IMR-90 (cell line): ENCODE measurements at regions not wholly inside any gene's neighbourhood (a gene's known extent, or its start where the extent isn't known, plus 50 kb on each side); places are given as distances from the start of the nearest gene placed in this dataset.

ENCODE experiments used
- ATAC-seq: fragments of 200-7000 bp; cut with Tn5 transposase; 2 replicates; pipeline ENCODE4 v1.9.1; 2020; ENCODE audit warnings: low read depth, mild to moderate bottlenecking, moderate library complexity
- BruUV-seq: library from RNA; stranded (reverse); fragments of 400-500 nt; replicated peaks from 2 replicates; lab custom pipeline; 2021; lab: Mats Ljungman, UMichigan
- CTCF ChIA-PET: fragments of 300-600 bp; formaldehyde crosslinking; extraction: SDS; loops from one replicate; lab custom pipeline; 2021; ENCODE audit warnings: antibody characterized with exemption; lab: Yijun Ruan, JAX
- POLR2A ChIA-PET: fragments of 300-600 bp; sonication (Branson Sonifier 250); formaldehyde crosslinking; loops from one replicate; lab custom pipeline; 2022; ENCODE audit warnings: antibody characterized with exemption; ENCODE audit not compliant: unreplicated experiment; lab: Charles Lee
- DNase-seq: peaks from one replicate; pipeline ENCODE4 v3.0.0; 2013
- H2AFZ ChIP-seq: replicated peaks from 2 replicates; pipeline ENCODE3; 2013; ENCODE audit warnings: low read length, mild to moderate bottlenecking; ENCODE audit not compliant: poor library complexity
- H2AK5ac ChIP-seq: 2 replicates; pipeline ENCODE4 v1.6.1; 2013; ENCODE audit warnings: low read depth, low read length, inconsistent platforms
- H2AK9ac ChIP-seq: replicated peaks from 2 replicates; pipeline ENCODE3; 2013; ENCODE audit warnings: mild to moderate bottlenecking, low read depth, low read length, moderate library complexity; ENCODE audit not compliant: poor library complexity
- H2BK120ac ChIP-seq: 2 replicates; pipeline ENCODE4 v1.6.1; 2013; ENCODE audit warnings: low read depth, low read length, inconsistent platforms
- H2BK15ac ChIP-seq: 3 replicates; pipeline ENCODE4 v1.6.1; 2013; ENCODE audit warnings: low read depth, low read length, inconsistent platforms
- H2BK20ac ChIP-seq: 2 replicates; pipeline ENCODE4 v1.6.1; 2013; ENCODE audit warnings: low read depth, mild to moderate bottlenecking, inconsistent platforms, low read length, moderate library complexity
- H2BK5ac ChIP-seq: 2 replicates; pipeline ENCODE4 v1.6.1; 2013; ENCODE audit warnings: mild to moderate bottlenecking, low read depth, low read length, inconsistent platforms; ENCODE audit not compliant: poor library complexity, severe bottlenecking
- H3K14ac ChIP-seq: replicated peaks from 2 replicates; pipeline ENCODE4 v1.6.1; 2013; ENCODE audit warnings: low read depth, low read length, inconsistent platforms
- H3K18ac ChIP-seq: 2 replicates; pipeline ENCODE4 v1.6.1; 2013; ENCODE audit warnings: low read depth, low read length, control low read depth
- H3K23ac ChIP-seq: 2 replicates; pipeline ENCODE4 v1.6.1; 2013; ENCODE audit warnings: low read depth, low read length, inconsistent platforms
- H3K27ac ChIP-seq: 2 replicates; pipeline ENCODE4 v1.5.1; 2013; ENCODE audit warnings: mild to moderate bottlenecking, control low read depth, low read length; ENCODE audit not compliant: insufficient read depth
- H3K27me3 ChIP-seq: 2 replicates; pipeline ENCODE4 v1.6.1; 2013; ENCODE audit warnings: low read length; ENCODE audit not compliant: control insufficient read depth, insufficient read depth
- H3K36me3 ChIP-seq: 2 replicates; pipeline ENCODE4 v1.6.1; 2013; ENCODE audit warnings: low read length, mixed read lengths; ENCODE audit not compliant: control insufficient read depth, insufficient read depth
- H3K4ac ChIP-seq: 2 replicates; pipeline ENCODE4 v1.6.1; 2013; ENCODE audit warnings: low read depth, low read length, inconsistent platforms
- H3K4me1 ChIP-seq: 2 replicates; pipeline ENCODE4 v1.6.1; 2013; ENCODE audit warnings: low read length, mixed read lengths; ENCODE audit not compliant: control insufficient read depth, insufficient read depth
- H3K4me2 ChIP-seq: 2 replicates; pipeline ENCODE4 v1.6.1; 2013; ENCODE audit warnings: low read depth, mild to moderate bottlenecking, control low read depth, low read length, moderate library complexity
- H3K4me3 ChIP-seq: 2 replicates; pipeline ENCODE4 v1.5.1; 2013; ENCODE audit warnings: low read depth, mild to moderate bottlenecking, control low read depth, low read length, moderate library complexity; ENCODE audit not compliant: insufficient read depth
- H3K56ac ChIP-seq: 2 replicates; pipeline ENCODE4 v1.6.1; 2013; ENCODE audit warnings: low read length, inconsistent platforms; ENCODE audit not compliant: insufficient read depth; ENCODE audit errors: extremely low read depth
- H3K79me1 ChIP-seq, 2 experiments: 2 replicates each; pipeline ENCODE4 v1.6.1; 2013; ENCODE audit warnings: low read length in 2 of 2, inconsistent platforms in 1 of 2, low read depth in 1 of 2
- H3K9ac ChIP-seq: 2 replicates; pipeline ENCODE4 v1.6.1; 2013; ENCODE audit warnings: low read depth, low read length, control low read depth
- H3K9me1 ChIP-seq: 2 replicates; pipeline ENCODE4 v1.6.1; 2013; ENCODE audit warnings: low read length, inconsistent platforms; ENCODE audit not compliant: insufficient read depth
- H3K9me3 ChIP-seq: 2 replicates; pipeline ENCODE4 v1.6.1; 2013; ENCODE audit warnings: low read length; ENCODE audit not compliant: control insufficient read depth, insufficient read depth
- H4K20me1 ChIP-seq: 2 replicates; pipeline ENCODE4 v1.6.1; 2013; ENCODE audit warnings: low read length, inconsistent platforms; ENCODE audit not compliant: insufficient read depth
- H4K5ac ChIP-seq: 2 replicates; pipeline ENCODE4 v1.6.1; 2013; ENCODE audit warnings: mild to moderate bottlenecking, low read depth, low read length, control low read depth
- H4K8ac ChIP-seq, 2 experiments: 2 replicates each; pipeline ENCODE4 v1.6.1; 2013; ENCODE audit warnings: low read depth in 2 of 2, low read length in 2 of 2, control low read depth in 1 of 2, inconsistent platforms in 1 of 2
- H4K91ac ChIP-seq: 2 replicates; pipeline ENCODE4 v1.6.1; 2013; ENCODE audit warnings: low read depth, low read length, inconsistent platforms; ENCODE audit not compliant: insufficient read depth
- MAZ ChIP-seq: IDR thresholded peaks from 2 replicates; pipeline ENCODE4 v1.6.1; 2012; ENCODE audit warnings: low read depth, mild to moderate bottlenecking, low read length, improper control_type of control experiment, moderate library complexity, borderline replicate concordance
- WGBS, 2 experiments: methylation state at CpG; one replicate each; pipeline versions ENCODE4 v1.1.5 to v1.1.7; 2013; ENCODE audit warnings: missing lambda C conversion rate in 2 of 2; ENCODE audit not compliant: insufficient read length in 1 of 2; ENCODE audit errors: extremely low coverage in 2 of 2; 5-methylcytosine and 5-hydroxymethylcytosine counted together
- dilution Hi-C: fragments of 300-500 bp; cut with HindIII; formaldehyde crosslinking; loops from one replicate; pipeline ENCODE4 v1.14.3; 2018; ENCODE audit warnings: low sequenced_read_pairs; ENCODE audit not compliant: unreplicated experiment
- in situ Hi-C: fragments of 300-500 bp; cut with MboI; formaldehyde crosslinking; loops from 3 replicates; pipeline ENCODE4 v1.14.3; 2019; ENCODE audit warnings: low sequenced_read_pairs, inconsistent platforms, mixed read lengths
- intact Hi-C: fragments of 100-400 bp; cut with micrococcal nuclease; formaldehyde crosslinking; loops from 2 replicates; pipeline ENCODE4 v1.10.0; 2022

DNA sequence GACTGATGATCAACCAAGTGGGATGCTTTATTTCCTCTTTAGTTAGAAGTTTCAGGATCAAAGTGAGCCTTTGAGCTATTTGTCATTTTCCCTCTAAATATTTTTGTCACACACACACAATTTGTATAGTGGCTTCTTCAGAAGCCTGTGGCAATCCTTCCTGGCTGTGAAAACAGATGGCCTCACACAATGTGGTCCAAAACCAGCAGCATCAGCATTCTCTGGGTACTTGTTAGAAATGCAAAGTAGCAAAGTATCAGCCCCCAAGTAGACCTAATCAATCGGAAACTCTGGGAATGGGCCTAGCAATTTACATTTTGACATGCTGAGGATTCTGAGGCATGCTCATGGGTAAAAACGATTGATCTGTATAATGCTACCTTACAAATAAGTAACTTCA, 115.9 kb downstream of the PAX1 start:
- no peak overlapping the region for H2BK20ac ChIP-seq
- in situ Hi-C loops, result no loop called here
- CTCF ChIA-PET, result interaction anchor here (0.6 kb wide), 1 partner anchor 42 kb away, joined by 3 read pairs; no protein-coding TSS in a partner anchor
- no CpG with 5 or more reads among the region's 2 CpGs for WGBS, 2 experiments
- POLR2A ChIA-PET, result no interaction called here
- no peak overlapping the region for H3K27ac ChIP-seq
- no peak overlapping the region for H3K4me3 ChIP-seq
- H4K8ac ChIP-seq, result no peak overlapping the region
- H4K91ac ChIP-seq, result no peak overlapping the region
- H2AFZ ChIP-seq, result no peak overlapping the region
- no peaks in the 10 kb centered on the region for H3K4me1 ChIP-seq
- BruUV-seq, result no TSS peak
- H3K23ac ChIP-seq, result no peak overlapping the region
- no peak overlapping the region for H3K4ac ChIP-seq
- dilution Hi-C loops, result no loop called here
- no peak overlapping the region for H2BK15ac ChIP-seq
- no peak overlapping the region for H3K18ac ChIP-seq
- H2AK5ac ChIP-seq, result no peak overlapping the region
- H4K5ac ChIP-seq, result no peak overlapping the region
- H3K79me1 ChIP-seq, result no peaks in the 10 kb centered on the region
- H3K56ac ChIP-seq, result no peak overlapping the region
- H3K9me1 ChIP-seq, result no peaks in the 10 kb centered on the region
- H2BK5ac ChIP-seq, result no peak overlapping the region
- H3K9ac ChIP-seq, result no peak overlapping the region
- DNase-seq, result no peak
- no peak overlapping the region for H2AK9ac ChIP-seq
- no peak for TF ChIP-seq MAZ
- no peak overlapping the region for H3K4me2 ChIP-seq
- no peaks in the 10 kb centered on the region for H3K27me3 ChIP-seq
- H3K14ac ChIP-seq, result no peak overlapping the region
- H3K9me3 ChIP-seq, result peaks cover 3% of the 10 kb centered on the region
- ATAC-seq, result no peak
- no peak overlapping the region for H2BK120ac ChIP-seq
- H3K36me3 ChIP-seq, result no peaks in the 10 kb centered on the region
- intact Hi-C loops, result no loop called here
- H4K20me1 ChIP-seq, result no peaks in the 10 kb centered on the region
